CD14-positive monocyte (primary cell): ENCODE measurements at regions not wholly inside any gene's neighbourhood (a gene's known extent, or its start where the extent isn't known, plus 50 kb on each side); places are given as distances from the start of the nearest gene placed in this dataset.

Experiments
- DNase-seq, 3 donors: peaks; one replicate each; pipeline ENCODE4 v3.0.0-alpha.2; 2011 to 2022
- H2AFZ ChIP-seq: 2 replicates; pipeline ENCODE4 v1.6.0; 2012; ENCODE audit warnings: mild to moderate bottlenecking, low read depth, low read length, inconsistent platforms; ENCODE audit not compliant: insufficient read depth, poor library complexity, severe bottlenecking
- H3K27ac ChIP-seq, 2 donors: 1 replicate in 1 of 2; 2 replicates in 1 of 2; pipeline ENCODE4 v1.5.1; 2012 to 2013; ENCODE audit warnings: low read length in 2 of 2, control low read depth in 1 of 2, inconsistent platforms in 1 of 2, low read depth in 1 of 2, mild to moderate bottlenecking in 1 of 2
- H3K27me3 ChIP-seq, 2 donors: one replicate each; pipeline versions ENCODE4 v1.6.0 to v1.6.1; 2011 to 2013; ENCODE audit warnings: low read length in 2 of 2; ENCODE audit not compliant: control insufficient read depth in 2 of 2, insufficient read depth in 2 of 2
- H3K36me3 ChIP-seq, 2 donors: replicated peaks in 1 of 2; 1 replicate in 1 of 2; 2 replicates in 1 of 2; pipeline versions ENCODE4 v1.5.1 to v1.6.1; 2012 to 2013; ENCODE audit warnings: low read length in 2 of 2, control low read depth in 1 of 2, inconsistent platforms in 1 of 2, mild to moderate bottlenecking in 1 of 2; ENCODE audit not compliant: insufficient read depth in 2 of 2, control insufficient read depth in 1 of 2
- H3K4me1 ChIP-seq, 2 donors: 1 replicate in 1 of 2; 2 replicates in 1 of 2; pipeline versions ENCODE4 v1.5.1 to v1.6.1; 2012 to 2013; ENCODE audit warnings: low read length in 2 of 2, control low read depth in 1 of 2, inconsistent platforms in 1 of 2, mild to moderate bottlenecking in 1 of 2, moderate library complexity in 1 of 2; ENCODE audit not compliant: insufficient read depth in 2 of 2, control insufficient read depth in 1 of 2
- H3K4me2 ChIP-seq: replicated peaks from 2 replicates; pipeline ENCODE3; 2012; ENCODE audit warnings: low read length, moderate library complexity, mild to moderate bottlenecking; ENCODE audit not compliant: poor library complexity, severe bottlenecking; ENCODE audit errors: extremely low read depth
- H3K4me3 ChIP-seq, 3 experiments: fragments of 200-600 bp in 1 of 3; sonication (generic) in 1 of 3; replicated peaks in 1 of 3; 1 replicate in 2 of 3; 2 replicates in 1 of 3; pipeline ENCODE4 v1.5.1; 2011 to 2013; ENCODE audit warnings: low read length in 3 of 3, mild to moderate bottlenecking in 3 of 3, control low read depth in 2 of 3, low read depth in 2 of 3, inconsistent platforms in 1 of 3, moderate library complexity in 1 of 3
- H3K79me2 ChIP-seq: 2 replicates; pipeline ENCODE4 v1.6.0; 2012; ENCODE audit warnings: mild to moderate bottlenecking, control low read depth, inconsistent platforms, low read length, moderate library complexity; ENCODE audit not compliant: insufficient read depth
- H3K9ac ChIP-seq: 2 replicates; pipeline ENCODE4 v1.6.0; 2017; ENCODE audit warnings: low read length, mild to moderate bottlenecking; ENCODE audit not compliant: insufficient read depth, poor library complexity, severe bottlenecking
- H3K9me3 ChIP-seq, 2 donors: replicated peaks in 1 of 2; 1 replicate in 1 of 2; 2 replicates in 1 of 2; pipeline versions ENCODE4 v1.5.1 to v1.6.1; 2012 to 2013; ENCODE audit warnings: low read length in 2 of 2, control low read depth in 1 of 2; ENCODE audit not compliant: control insufficient read depth in 1 of 2, insufficient read depth in 1 of 2
- H4K20me1 ChIP-seq: 2 replicates; pipeline ENCODE4 v1.6.0; 2012; ENCODE audit warnings: mild to moderate bottlenecking, low read length, control low read depth, moderate library complexity; ENCODE audit not compliant: insufficient read depth
- H3K27ac Mint-ChIP-seq, 7 donors: one replicate each; pipeline ENCODE4 v1.8.0; 2020; ENCODE audit warnings: mild to moderate bottlenecking in 7 of 7, mixed read lengths in 7 of 7, moderate library complexity in 6 of 7, inconsistent platforms in 2 of 7
- H3K27me3 Mint-ChIP-seq, 3 donors: one replicate each; pipeline ENCODE4 v1.8.0; 2021 to 2022; ENCODE audit warnings: low read depth in 3 of 3, mild to moderate bottlenecking in 3 of 3, mixed read lengths in 3 of 3, moderate library complexity in 3 of 3, inconsistent platforms in 1 of 3
- H3K36me3 Mint-ChIP-seq, 2 donors: one replicate each; pipeline ENCODE4 v1.8.0; 2020; ENCODE audit warnings: mixed read lengths in 2 of 2, inconsistent platforms in 1 of 2, mild to moderate bottlenecking in 1 of 2
- H3K4me1 Mint-ChIP-seq: one replicate; pipeline ENCODE4 v1.8.0; 2020; ENCODE audit warnings: mild to moderate bottlenecking, mixed read lengths
- H3K4me3 Mint-ChIP-seq, 2 donors: one replicate each; pipeline ENCODE4 v1.8.0; 2020; ENCODE audit warnings: mild to moderate bottlenecking in 2 of 2, mixed read lengths in 2 of 2, moderate library complexity in 1 of 2
- H3K9me3 Mint-ChIP-seq, 7 donors: one replicate each; pipeline ENCODE4 v1.8.0; 2020 to 2022; ENCODE audit warnings: mixed read lengths in 7 of 7, mild to moderate bottlenecking in 6 of 7, moderate library complexity in 6 of 7, inconsistent platforms in 2 of 7
- WGBS: methylation state at CpG from one replicate; pipeline ENCODE4 v1.1.5; 2013; ENCODE audit warnings: missing lambda C conversion rate; ENCODE audit not compliant: insufficient coverage; 5-methylcytosine and 5-hydroxymethylcytosine counted together
- intact Hi-C, 2 donors: fragments of 100-400 bp; cut with micrococcal nuclease; formaldehyde crosslinking; loops; one replicate each; pipeline versions ENCODE4 v1.15.0 to v1.15.1; 2023
- TF ChIP-seq, protein P1 (sequence below): fragments of 200-600 bp; IDR thresholded peaks from one replicate; pipeline ENCODE4 v1.8.0; 2022; ENCODE audit warnings: antibody characterized with exemption, mild to moderate bottlenecking

DNA sequence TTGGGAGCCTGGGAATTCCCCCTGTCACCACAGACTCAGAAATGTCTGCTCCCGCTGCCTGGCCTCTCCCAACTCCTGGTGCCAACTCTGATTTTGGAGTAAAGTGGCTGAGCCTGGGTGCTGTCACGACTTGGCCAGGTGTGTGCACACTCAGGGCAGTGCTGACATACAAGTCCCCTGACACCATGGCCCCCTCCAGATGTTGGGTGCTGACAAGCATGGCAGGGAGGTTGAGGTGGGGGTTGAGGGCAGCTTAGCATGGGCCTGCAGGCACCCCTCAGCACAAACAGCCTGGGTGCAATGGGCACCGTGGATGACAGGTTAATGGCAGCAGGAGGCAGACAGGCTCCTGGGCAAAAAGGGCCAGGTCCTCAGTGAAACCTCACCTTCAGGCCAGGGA is 511.2 kb downstream of the SQOR start:
- no peak overlapping the region for H3K4me3 ChIP-seq
- TF ChIP-seq, protein P1, sequence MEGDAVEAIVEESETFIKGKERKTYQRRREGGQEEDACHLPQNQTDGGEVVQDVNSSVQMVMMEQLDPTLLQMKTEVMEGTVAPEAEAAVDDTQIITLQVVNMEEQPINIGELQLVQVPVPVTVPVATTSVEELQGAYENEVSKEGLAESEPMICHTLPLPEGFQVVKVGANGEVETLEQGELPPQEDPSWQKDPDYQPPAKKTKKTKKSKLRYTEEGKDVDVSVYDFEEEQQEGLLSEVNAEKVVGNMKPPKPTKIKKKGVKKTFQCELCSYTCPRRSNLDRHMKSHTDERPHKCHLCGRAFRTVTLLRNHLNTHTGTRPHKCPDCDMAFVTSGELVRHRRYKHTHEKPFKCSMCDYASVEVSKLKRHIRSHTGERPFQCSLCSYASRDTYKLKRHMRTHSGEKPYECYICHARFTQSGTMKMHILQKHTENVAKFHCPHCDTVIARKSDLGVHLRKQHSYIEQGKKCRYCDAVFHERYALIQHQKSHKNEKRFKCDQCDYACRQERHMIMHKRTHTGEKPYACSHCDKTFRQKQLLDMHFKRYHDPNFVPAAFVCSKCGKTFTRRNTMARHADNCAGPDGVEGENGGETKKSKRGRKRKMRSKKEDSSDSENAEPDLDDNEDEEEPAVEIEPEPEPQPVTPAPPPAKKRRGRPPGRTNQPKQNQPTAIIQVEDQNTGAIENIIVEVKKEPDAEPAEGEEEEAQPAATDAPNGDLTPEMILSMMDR: no peak
- Mint-ChIP-seq H3K4me3 (no peak overlapping the region), H3K27me3 (peaks cover 0 to 1% (median 0%) of the 10 kb centered on the region in 3 donors), H3K4me1 (no peaks in the 10 kb centered on the region), H3K9me3 (peaks cover 5 to 26% (median 10%) of the 10 kb centered on the region in 7 donors), H3K27ac (no peak overlapping the region), H3K36me3 (no peaks in the 10 kb centered on the region)
- no peaks in the 10 kb centered on the region for H3K4me1 ChIP-seq
- DNase-seq: no peak
- no peaks in the 10 kb centered on the region for H3K79me2 ChIP-seq
- peaks cover 26 to 30% of the 10 kb centered on the region in 2 donors for H3K9me3 ChIP-seq
- no peak overlapping the region for H3K4me2 ChIP-seq
- no peak overlapping the region for H3K9ac ChIP-seq
- intact Hi-C loops: no loop called here
- no peaks in the 10 kb centered on the region for H3K36me3 ChIP-seq
- H2AFZ ChIP-seq: no peak overlapping the region
- no peaks in the 10 kb centered on the region for H3K27me3 ChIP-seq
- no peaks in the 10 kb centered on the region for H4K20me1 ChIP-seq
- H3K27ac ChIP-seq: no peak overlapping the region
- 93% methylated on average over 2 of the region's 3 CpGs for WGBS

- H4K20me1 ChIP-seq: no peaks in the 10 kb centered on the region
- Mint-ChIP-seq H3K9me3 (peaks cover 5 to 30% (median 12%) of the 10 kb centered on the region in 7 donors), H3K4me1 (no peaks in the 10 kb centered on the region), H3K4me3 (no peak overlapping the region), H3K36me3 (no peaks in the 10 kb centered on the region), H3K27me3 (peaks cover 0 to 1% (median 0%) of the 10 kb centered on the region in 3 donors), H3K27ac (no peak overlapping the region)
- no peaks in the 10 kb centered on the region for H3K27me3 ChIP-seq
- no peak overlapping the region for H2AFZ ChIP-seq
- H3K4me2 ChIP-seq: no peak overlapping the region
- H3K4me3 ChIP-seq: no peak overlapping the region
- H3K9ac ChIP-seq: no peak overlapping the region
- H3K27ac ChIP-seq: no peak overlapping the region
- H3K4me1 ChIP-seq: no peaks in the 10 kb centered on the region
- H3K9me3 ChIP-seq: peaks cover 26 to 30% of the 10 kb centered on the region in 2 donors
- WGBS: 100% methylated on average over 2 of the region's 2 CpGs
- DNase-seq: no peak
- H3K36me3 ChIP-seq: no peaks in the 10 kb centered on the region
- TF ChIP-seq, protein P1: no peak
- intact Hi-C loops: no loop called here
- no peaks in the 10 kb centered on the region for H3K79me2 ChIP-seq
These were observed 512.1 kb downstream of the SQOR start for GRCh38 chr15:46146915-46147314.
